ENCODE measurements at regions not wholly inside any gene's neighbourhood (a gene's known extent, or its start where the extent isn't known, plus 50 kb on each side); places are given as distances from the start of the nearest gene placed in this dataset.

- no peaks in the 10 kb centered on the region for H3K79me2 ChIP-seq (ENCODE audit: control insufficient read depth, low read length)
- no peak overlapping the region for H3K4me2 ChIP-seq (ENCODE audit: low read length)
- H3F3A ChIP-seq (ENCODE audit: control insufficient read depth, insufficient read depth), result no peaks in the 10 kb centered on the region
- H3K27ac ChIP-seq (ENCODE audit: low read depth, low read length), result no peak overlapping the region
- no peak overlapping the region for H3K4me3 ChIP-seq (ENCODE audit: low read length)
- H3K4me1 ChIP-seq (ENCODE audit: control insufficient read depth, low read length), result no peaks in the 10 kb centered on the region
- no peaks in the 10 kb centered on the region for H3K36me3 ChIP-seq (ENCODE audit: control insufficient read depth, low read length)
- H4K20me1 ChIP-seq (ENCODE audit: control insufficient read depth, insufficient read depth, low read depth, low read length), result no peaks in the 10 kb centered on the region
- H3K9me2 ChIP-seq (replicated peaks; ENCODE audit: control insufficient read depth, low read length), result no peaks in the 10 kb centered on the region
- no peak for TF ChIP-seq CTCF (IDR thresholded peaks at IDR 0.05; ENCODE audit: low read depth, low read length, poor library complexity, severe bottlenecking)
- TF ChIP-seq EZH2phosphoT487 (IDR thresholded peaks at IDR 0.05; ENCODE audit: borderline replicate concordance, low read length), result no peak
- H3K27me3 ChIP-seq (ENCODE audit: control insufficient read depth, low read length), result no peaks in the 10 kb centered on the region
- H3K9me3 ChIP-seq (ENCODE audit: control insufficient read depth, insufficient read depth, low read length), result peaks cover 37% of the 10 kb centered on the region; the same call in 1 of the 2 replicates
These were observed 263.8 kb upstream of the ATP10A start for GRCh38 chr15:26126819-26127387.

- no peaks in the 10 kb centered on the region for H3K27me3 ChIP-seq (ENCODE audit: control insufficient read depth, low read length)
- no peaks in the 10 kb centered on the region for H3K4me1 ChIP-seq (ENCODE audit: control insufficient read depth, low read length)
These were observed 262.9 kb upstream of the ATP10A start for GRCh38 chr15:26126070-26126469.

GRCh38 chr15:26125664-26126063 is 262.5 kb upstream of the ATP10A start:
- Histone ChIP-seq H3K9me3 (ENCODE audit: control insufficient read depth, insufficient read depth, low read length) (peaks cover 42% of the 10 kb centered on the region; the same call in 1 of the 2 replicates), H3K27me3 (ENCODE audit: control insufficient read depth, low read length) (no peaks in the 10 kb centered on the region), H3K36me3 (ENCODE audit: control insufficient read depth, low read length) (no peaks in the 10 kb centered on the region), H3K4me2 (ENCODE audit: low read length) (no peak overlapping the region), H3K4me1 (ENCODE audit: control insufficient read depth, low read length) (no peaks in the 10 kb centered on the region), H3K27ac (ENCODE audit: low read depth, low read length) (no peak overlapping the region), H3K9me2 (replicated peaks; ENCODE audit: control insufficient read depth, low read length) (no peaks in the 10 kb centered on the region), H3F3A (ENCODE audit: control insufficient read depth, insufficient read depth) (no peaks in the 10 kb centered on the region), H3K79me2 (ENCODE audit: control insufficient read depth, low read length) (no peaks in the 10 kb centered on the region), H3K4me3 (ENCODE audit: low read length) (no peak overlapping the region), H4K20me1 (ENCODE audit: control insufficient read depth, insufficient read depth, low read depth, low read length) (no peaks in the 10 kb centered on the region)
- TF ChIP-seq EZH2phosphoT487 (IDR thresholded peaks at IDR 0.05; ENCODE audit: borderline replicate concordance, low read length) (no peak), CTCF (IDR thresholded peaks at IDR 0.05; ENCODE audit: low read depth, low read length, poor library complexity, severe bottlenecking) (no peak)

More at GRCh38 chr15:26126070-26126469, 262.9 kb upstream of the ATP10A start:
- Histone ChIP-seq H3K4me3 (ENCODE audit: low read length) (no peak overlapping the region), H3K79me2 (ENCODE audit: control insufficient read depth, low read length) (no peaks in the 10 kb centered on the region), H3F3A (ENCODE audit: control insufficient read depth, insufficient read depth) (no peaks in the 10 kb centered on the region), H3K9me2 (replicated peaks; ENCODE audit: control insufficient read depth, low read length) (no peaks in the 10 kb centered on the region), H3K27ac (ENCODE audit: low read depth, low read length) (no peak overlapping the region), H3K36me3 (ENCODE audit: control insufficient read depth, low read length) (no peaks in the 10 kb centered on the region), H4K20me1 (ENCODE audit: control insufficient read depth, insufficient read depth, low read depth, low read length) (no peaks in the 10 kb centered on the region), H3K4me2 (ENCODE audit: low read length) (no peak overlapping the region), H3K9me3 (ENCODE audit: control insufficient read depth, insufficient read depth, low read length) (peaks cover 42% of the 10 kb centered on the region; the same call in 1 of the 2 replicates)
- no peak for TF ChIP-seq EZH2phosphoT487 (IDR thresholded peaks at IDR 0.05; ENCODE audit: borderline replicate concordance, low read length)
- TF ChIP-seq CTCF (IDR thresholded peaks at IDR 0.05; ENCODE audit: low read depth, low read length, poor library complexity, severe bottlenecking), result no peak
